ENCODE measurements at regions not wholly inside any gene's neighbourhood (a gene's known extent, or its start where the extent isn't known, plus 50 kb on each side); places are given as distances from the start of the nearest gene placed in this dataset.

DNA sequence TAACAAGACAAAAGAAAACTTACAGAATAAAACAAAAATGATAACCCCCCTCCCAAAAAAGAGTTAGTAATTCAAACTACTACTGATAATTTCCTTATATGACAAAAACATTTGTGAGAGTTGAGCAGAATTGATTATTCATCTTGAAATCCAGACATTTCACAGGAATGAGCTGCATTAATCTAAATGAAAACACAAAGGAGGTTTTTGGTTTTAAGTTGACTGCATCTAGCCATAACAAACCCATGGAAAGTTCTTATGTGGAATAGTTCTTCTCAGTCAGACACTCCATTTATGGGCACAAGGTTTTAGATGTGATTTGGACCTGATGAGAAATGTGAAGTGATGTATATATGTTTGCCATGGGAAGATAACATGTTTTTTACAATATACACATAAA is 95.4 kb downstream of the VCX2 start:
- Histone ChIP-seq H3K36me3 (ENCODE audit: control insufficient read depth, insufficient read depth, low read length) (no peaks in the 10 kb centered on the region), H3K4me3 (ENCODE audit: low read depth in 2 of 2, low read length in 2 of 2) (no peak overlapping the region), H3K4me1 (ENCODE audit: control insufficient read depth, insufficient read depth, low read length) (no peaks in the 10 kb centered on the region), H3K27me3 (ENCODE audit: control insufficient read depth, insufficient read depth, low read length) (no peaks in the 10 kb centered on the region), H3K27ac (ENCODE audit: low read length) (no peak overlapping the region), H3K9me3 (ENCODE audit: control insufficient read depth, insufficient read depth, low read depth, low read length) (no peaks in the 10 kb centered on the region)
- TF ChIP-seq, protein P1, sequence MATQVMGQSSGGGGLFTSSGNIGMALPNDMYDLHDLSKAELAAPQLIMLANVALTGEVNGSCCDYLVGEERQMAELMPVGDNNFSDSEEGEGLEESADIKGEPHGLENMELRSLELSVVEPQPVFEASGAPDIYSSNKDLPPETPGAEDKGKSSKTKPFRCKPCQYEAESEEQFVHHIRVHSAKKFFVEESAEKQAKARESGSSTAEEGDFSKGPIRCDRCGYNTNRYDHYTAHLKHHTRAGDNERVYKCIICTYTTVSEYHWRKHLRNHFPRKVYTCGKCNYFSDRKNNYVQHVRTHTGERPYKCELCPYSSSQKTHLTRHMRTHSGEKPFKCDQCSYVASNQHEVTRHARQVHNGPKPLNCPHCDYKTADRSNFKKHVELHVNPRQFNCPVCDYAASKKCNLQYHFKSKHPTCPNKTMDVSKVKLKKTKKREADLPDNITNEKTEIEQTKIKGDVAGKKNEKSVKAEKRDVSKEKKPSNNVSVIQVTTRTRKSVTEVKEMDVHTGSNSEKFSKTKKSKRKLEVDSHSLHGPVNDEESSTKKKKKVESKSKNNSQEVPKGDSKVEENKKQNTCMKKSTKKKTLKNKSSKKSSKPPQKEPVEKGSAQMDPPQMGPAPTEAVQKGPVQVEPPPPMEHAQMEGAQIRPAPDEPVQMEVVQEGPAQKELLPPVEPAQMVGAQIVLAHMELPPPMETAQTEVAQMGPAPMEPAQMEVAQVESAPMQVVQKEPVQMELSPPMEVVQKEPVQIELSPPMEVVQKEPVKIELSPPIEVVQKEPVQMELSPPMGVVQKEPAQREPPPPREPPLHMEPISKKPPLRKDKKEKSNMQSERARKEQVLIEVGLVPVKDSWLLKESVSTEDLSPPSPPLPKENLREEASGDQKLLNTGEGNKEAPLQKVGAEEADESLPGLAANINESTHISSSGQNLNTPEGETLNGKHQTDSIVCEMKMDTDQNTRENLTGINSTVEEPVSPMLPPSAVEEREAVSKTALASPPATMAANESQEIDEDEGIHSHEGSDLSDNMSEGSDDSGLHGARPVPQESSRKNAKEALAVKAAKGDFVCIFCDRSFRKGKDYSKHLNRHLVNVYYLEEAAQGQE (IDR thresholded peaks at IDR 0.05; ENCODE audit: insufficient read depth in 1 of 2, low read depth in 2 of 2, low read length in 1 of 2), result no peak
- TF ChIP-seq TCF7L2 (IDR thresholded peaks at IDR 0.05; ENCODE audit: low read depth, low read length), result no peak
- no peak for TF ChIP-seq POLR2AphosphoS5 (IDR thresholded peaks at IDR 0.05; ENCODE audit: low read depth, low read length)
- no peak for TF ChIP-seq SIN3A (IDR thresholded peaks at IDR 0.05; ENCODE audit: borderline replicate concordance, insufficient read depth, low read depth, low read length)
- TF ChIP-seq CTCF (IDR thresholded peaks at IDR 0.05), result no peak
- DNase-seq (ENCODE audit: low read depth, low spot score), result no peak
- BruUV-seq (replicated peaks), result no TSS peak
- ChIA-PET POLR2A (no interaction called here), CTCF (no interaction called here)
- in situ Hi-C loops (cut with HindIII; ENCODE audit: low pct_unique_long_range_greater_than_20kb, low sequenced_read_pairs) (no loop called here), intact Hi-C loops (cut with micrococcal nuclease; ENCODE audit: unreplicated experiment) (no loop called here)
- ATAC-seq, result no peak

DNA sequence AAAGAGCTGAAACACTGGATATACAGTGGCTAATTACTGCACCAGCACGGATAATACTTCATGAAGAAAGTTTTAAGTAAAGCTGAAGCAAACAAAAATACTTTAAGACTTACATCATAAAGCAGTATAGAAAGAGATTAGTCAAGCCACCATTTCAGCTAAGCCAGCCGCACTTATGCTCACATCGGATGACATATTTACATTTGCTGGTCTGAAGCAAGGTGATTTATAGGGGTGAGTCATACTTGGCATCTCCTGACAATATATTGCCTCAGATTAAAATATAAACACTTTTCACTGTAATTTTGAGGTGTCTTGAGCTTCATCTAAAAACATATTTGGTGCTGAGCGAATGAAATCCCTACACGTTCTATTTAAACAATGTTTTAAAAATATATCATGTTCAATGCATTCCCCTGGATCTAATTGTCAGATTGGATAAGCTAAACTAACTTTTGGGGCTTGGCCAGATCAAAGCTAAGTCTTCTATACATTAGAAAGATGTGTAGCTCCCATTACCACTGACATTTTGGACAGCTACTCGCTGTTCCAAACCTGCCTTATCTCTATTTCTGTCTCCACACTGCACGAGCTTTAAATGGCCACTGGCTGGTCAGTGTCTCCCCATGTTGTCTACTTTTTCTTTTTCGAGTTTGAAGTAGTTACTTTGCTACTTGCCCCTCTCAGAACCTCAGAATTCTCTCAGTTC is 103.2 kb downstream of the VCX2 start:
- Histone ChIP-seq H3K4me1 (ENCODE audit: control insufficient read depth, insufficient read depth, low read length) (no peaks in the 10 kb centered on the region), H3K36me3 (ENCODE audit: control insufficient read depth, insufficient read depth, low read length) (no peaks in the 10 kb centered on the region), H3K9me3 (ENCODE audit: control insufficient read depth, insufficient read depth, low read depth, low read length) (no peaks in the 10 kb centered on the region), H3K4me3 (ENCODE audit: low read depth in 2 of 2, low read length in 2 of 2) (no peak overlapping the region), H3K27ac (ENCODE audit: low read length) (no peak overlapping the region), H3K27me3 (ENCODE audit: control insufficient read depth, insufficient read depth, low read length) (no peaks in the 10 kb centered on the region)
- BruUV-seq (replicated peaks), result no TSS peak
- no peak for DNase-seq (ENCODE audit: low read depth, low spot score)
- intact Hi-C loops (cut with micrococcal nuclease; ENCODE audit: unreplicated experiment), result no loop called here
- ChIA-PET POLR2A (no interaction called here), CTCF (no interaction called here)
- in situ Hi-C loops (cut with HindIII; ENCODE audit: low pct_unique_long_range_greater_than_20kb, low sequenced_read_pairs), result no loop called here
- no peak for ATAC-seq
- TF ChIP-seq POLR2AphosphoS5 (IDR thresholded peaks at IDR 0.05; ENCODE audit: low read depth, low read length), result no peak
- TF ChIP-seq, protein P1 (IDR thresholded peaks at IDR 0.05; ENCODE audit: insufficient read depth in 1 of 2, low read depth in 2 of 2, low read length in 1 of 2), result no peak
- no peak for TF ChIP-seq TCF7L2 (IDR thresholded peaks at IDR 0.05; ENCODE audit: low read depth, low read length)
- TF ChIP-seq CTCF (IDR thresholded peaks at IDR 0.05), result no peak
- no peak for TF ChIP-seq SIN3A (IDR thresholded peaks at IDR 0.05; ENCODE audit: borderline replicate concordance, insufficient read depth, low read depth, low read length)
